ENCODE measurements at regions not wholly inside any gene's neighbourhood (a gene's known extent, or its start where the extent isn't known, plus 50 kb on each side); places are given as distances from the start of the nearest gene placed in this dataset.

DNA sequence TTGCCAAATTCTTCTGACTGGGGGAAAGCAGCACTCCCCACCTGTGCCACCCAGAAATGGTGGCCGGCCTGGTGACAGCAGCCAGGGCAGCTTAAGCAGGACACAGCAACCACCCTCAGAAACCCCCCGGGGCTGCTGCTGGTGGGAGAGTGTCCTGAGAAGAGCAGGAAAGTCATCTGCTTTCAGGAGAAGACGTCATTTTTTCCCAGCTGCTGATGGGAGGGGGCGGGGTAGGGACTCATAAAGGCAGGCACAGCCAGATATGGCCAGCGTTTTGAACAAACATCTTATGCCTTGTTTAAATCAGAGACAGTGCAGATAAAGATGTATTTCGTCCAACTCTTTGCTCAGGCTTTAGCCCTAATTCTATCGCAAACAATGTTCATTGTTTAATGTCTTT lies 139.5 kb downstream of the LRRC30 start:
- H3K36me3 Mint-ChIP-seq: no peaks in the 10 kb centered on the region
- peaks cover 17% of the 10 kb centered on the region for H3K9me3 Mint-ChIP-seq
- H3K4me3 Mint-ChIP-seq: no peak overlapping the region
- peaks cover 6% of the 10 kb centered on the region for H3K4me1 Mint-ChIP-seq
- H3K27me3 Mint-ChIP-seq: no peaks in the 10 kb centered on the region
- H3K27ac Mint-ChIP-seq: no peak overlapping the region
- CTCF ChIA-PET: no interaction called here
- no peak for DNase-seq

GRCh38 chr18:7370802-7371201 lies 139.9 kb downstream of the LRRC30 start:
- CTCF ChIA-PET: no interaction called here

GRCh38 chr18:7373441-7373840 lies 142.6 kb downstream of the LRRC30 start:
- CTCF ChIA-PET: no interaction called here
- Mint-ChIP-seq H3K27ac (no peak overlapping the region), H3K36me3 (no peaks in the 10 kb centered on the region), H3K27me3 (no peaks in the 10 kb centered on the region), H3K4me3 (no peak overlapping the region), H3K4me1 (peaks cover 6% of the 10 kb centered on the region), H3K9me3 (peaks cover 20% of the 10 kb centered on the region)
- no peak for DNase-seq

More at GRCh38 chr18:7370802-7371201, 139.9 kb downstream of the LRRC30 start:
- H3K4me3 Mint-ChIP-seq: no peak overlapping the region
- no peak for DNase-seq
- no peaks in the 10 kb centered on the region for H3K27me3 Mint-ChIP-seq
- H3K36me3 Mint-ChIP-seq: no peaks in the 10 kb centered on the region
- peaks cover 18% of the 10 kb centered on the region for H3K9me3 Mint-ChIP-seq
- H3K27ac Mint-ChIP-seq: no peak overlapping the region
- H3K4me1 Mint-ChIP-seq: peaks cover 6% of the 10 kb centered on the region

GRCh38 chr18:7381307-7381706 lies 150.4 kb downstream of the LRRC30 start:
- CTCF ChIA-PET: no interaction called here
- Mint-ChIP-seq H3K36me3 (no peaks in the 10 kb centered on the region), H3K27me3 (no peaks in the 10 kb centered on the region), H3K4me3 (no peak overlapping the region), H3K4me1 (no peaks in the 10 kb centered on the region), H3K9me3 (peaks cover 20% of the 10 kb centered on the region), H3K27ac (no peak overlapping the region)
- no peak for DNase-seq

DNA sequence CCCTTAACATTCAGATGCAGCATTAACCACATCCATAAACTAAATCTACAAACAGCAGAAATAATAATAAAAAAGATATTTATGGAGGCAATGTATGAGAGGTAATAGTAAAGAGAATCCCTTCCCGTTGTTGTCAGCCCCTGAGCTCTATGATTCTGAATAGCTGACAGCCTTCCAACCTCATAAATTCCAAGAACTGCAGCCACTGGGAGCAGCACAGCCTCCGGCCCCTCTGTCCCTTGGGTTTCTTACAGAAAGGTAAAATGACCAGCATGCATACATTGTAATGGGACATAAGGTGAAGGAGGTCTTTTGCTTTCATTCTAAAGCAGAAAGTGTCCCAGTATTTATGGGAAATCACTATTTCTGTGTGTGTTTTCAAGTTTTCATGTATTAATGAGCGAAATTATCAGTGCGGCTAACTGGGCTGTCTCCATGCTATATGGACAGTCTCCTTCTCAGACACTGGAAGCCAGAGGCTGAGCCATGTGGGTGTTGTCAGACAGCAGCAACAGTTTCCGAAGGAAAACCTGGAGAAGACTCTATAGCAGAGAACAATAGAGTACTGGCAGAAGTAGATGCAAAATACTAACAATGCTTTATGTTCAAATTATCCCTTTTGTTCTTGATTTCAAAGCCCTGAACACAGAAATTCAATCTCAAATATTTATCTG lies 151.6 kb downstream of the LRRC30 start:
- CTCF ChIA-PET: no interaction called here
- Mint-ChIP-seq H3K27me3 (no peaks in the 10 kb centered on the region), H3K4me3 (no peak overlapping the region), H3K36me3 (no peaks in the 10 kb centered on the region), H3K27ac (no peak overlapping the region), H3K9me3 (peaks cover 19% of the 10 kb centered on the region), H3K4me1 (no peaks in the 10 kb centered on the region)
- DNase-seq: no peak

DNA sequence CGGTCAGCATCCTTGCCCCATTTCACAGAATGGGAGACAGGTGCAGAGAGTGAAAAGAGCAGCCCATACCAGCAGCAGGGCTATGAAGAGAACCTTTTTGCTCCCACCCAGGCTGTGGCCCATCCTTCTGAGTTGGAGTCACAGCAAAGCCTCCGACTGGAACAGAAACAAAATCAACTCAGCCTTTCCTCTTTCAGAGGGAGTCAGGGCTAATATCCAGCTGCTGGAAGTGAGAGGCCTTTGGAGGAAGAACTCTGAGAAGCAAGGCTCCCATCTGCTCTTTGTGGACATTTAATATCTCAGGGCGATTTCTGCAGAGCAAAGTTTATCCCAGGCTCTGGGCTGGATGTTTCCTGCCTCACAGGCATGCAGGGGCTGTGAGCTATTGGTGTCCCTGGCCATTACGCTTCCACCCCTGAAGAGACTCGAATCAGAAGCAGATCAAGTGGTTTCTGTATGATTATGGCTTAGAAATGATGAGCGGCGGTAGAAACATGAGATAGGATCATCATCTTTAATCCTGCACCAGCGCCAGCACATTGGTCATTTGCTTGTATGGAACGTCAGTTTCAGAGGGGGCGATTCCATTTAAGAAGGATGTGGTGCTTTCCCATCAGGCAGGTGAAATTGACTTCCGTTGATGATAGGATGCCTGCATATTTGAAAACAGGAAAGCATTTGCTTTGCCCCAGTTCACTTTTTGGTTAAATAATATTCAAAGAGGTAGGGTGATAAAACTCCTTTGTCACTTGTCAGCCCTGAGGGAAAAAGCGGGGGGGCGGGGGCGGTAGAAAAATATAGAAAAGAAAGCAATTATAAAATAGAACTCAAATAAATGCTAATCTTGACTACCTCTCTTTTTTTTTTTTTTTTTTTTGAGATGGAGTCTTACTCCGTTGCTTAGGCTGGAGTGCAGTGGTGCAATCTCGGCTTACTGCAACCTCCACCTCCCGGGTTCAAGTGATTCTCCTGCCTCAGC lies 152.4 kb downstream of the LRRC30 start:
- H3K36me3 Mint-ChIP-seq: no peaks in the 10 kb centered on the region
- CTCF ChIA-PET: no interaction called here
- DNase-seq: no peak
- H3K9me3 Mint-ChIP-seq: peaks cover 19% of the 10 kb centered on the region
- H3K27me3 Mint-ChIP-seq: no peaks in the 10 kb centered on the region
- H3K4me3 Mint-ChIP-seq: no peak overlapping the region
- no peak overlapping the region for H3K27ac Mint-ChIP-seq
- H3K4me1 Mint-ChIP-seq: no peaks in the 10 kb centered on the region

- no peak overlapping the region for H3K4me3 Mint-ChIP-seq
- CTCF ChIA-PET: no interaction called here
- H3K27ac Mint-ChIP-seq: no peak overlapping the region
Observed at GRCh38 chr18:7388741-7389140, 157.9 kb downstream of the LRRC30 start.

DNA sequence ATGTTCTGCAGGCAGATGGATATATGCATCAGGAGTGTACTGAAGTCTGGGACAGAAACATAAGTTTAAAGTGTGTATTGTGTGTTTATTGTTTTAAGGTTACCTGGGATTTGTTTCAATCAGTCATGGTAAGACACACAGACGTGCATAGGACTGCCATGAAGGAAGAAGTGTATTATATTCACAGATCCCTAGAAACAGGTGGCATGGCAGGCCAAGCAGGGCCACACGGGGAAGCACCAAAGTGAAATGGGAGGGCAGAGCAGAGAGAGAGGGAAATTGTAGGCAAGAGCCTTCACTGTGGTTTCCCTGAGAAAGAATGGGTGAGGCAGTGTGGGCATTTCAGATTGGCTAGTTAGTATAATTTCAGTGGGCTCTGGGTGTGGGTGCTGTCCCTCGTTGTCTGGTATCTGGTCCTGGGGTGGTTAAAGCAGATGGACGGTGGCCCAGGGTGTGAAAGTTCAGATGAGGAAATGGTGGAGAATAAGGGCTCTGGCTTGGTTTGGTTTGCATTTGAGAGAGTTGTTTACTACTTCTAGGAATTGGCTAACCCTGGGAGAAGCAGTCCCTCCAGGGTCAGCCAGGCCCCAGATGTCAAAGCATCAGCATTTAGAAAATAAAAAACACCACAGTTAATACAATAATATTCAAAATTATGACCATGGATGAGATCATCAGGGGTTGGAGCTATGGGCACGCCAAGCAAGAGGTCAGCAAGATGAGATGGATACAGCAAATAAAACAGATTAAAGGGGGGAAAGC lies 160.0 kb downstream of the LRRC30 start:
- peaks cover 17% of the 10 kb centered on the region for H3K9me3 Mint-ChIP-seq
- H3K27me3 Mint-ChIP-seq: no peaks in the 10 kb centered on the region

More at GRCh38 chr18:7388741-7389140, 157.9 kb downstream of the LRRC30 start:
- Mint-ChIP-seq H3K4me1 (no peaks in the 10 kb centered on the region), H3K9me3 (peaks cover 25% of the 10 kb centered on the region), H3K27me3 (no peaks in the 10 kb centered on the region), H3K36me3 (no peaks in the 10 kb centered on the region)
- DNase-seq: no peak

DNA sequence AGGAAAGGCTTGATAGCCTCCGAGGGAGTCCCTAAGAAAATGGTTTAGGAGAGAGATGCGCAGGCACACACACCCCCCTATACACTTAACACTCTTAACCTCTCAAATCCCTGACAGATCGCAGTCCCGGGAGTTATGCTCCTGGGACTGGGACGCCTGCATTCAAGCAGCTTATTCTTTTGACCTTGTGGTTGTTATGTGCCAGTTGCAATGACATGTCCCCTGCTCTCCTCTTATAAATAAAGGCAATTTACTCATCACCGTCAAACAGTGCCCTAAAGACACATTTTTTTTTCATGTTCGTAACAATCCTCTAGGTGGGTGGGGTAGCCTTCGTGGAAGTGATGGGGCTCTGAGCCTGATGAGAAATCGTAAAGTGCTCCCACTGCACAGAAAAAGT lies 162.2 kb downstream of the LRRC30 start:
- no peak overlapping the region for H3K4me3 Mint-ChIP-seq
- no peaks in the 10 kb centered on the region for H3K36me3 Mint-ChIP-seq
- H3K9me3 Mint-ChIP-seq: peaks cover 19% of the 10 kb centered on the region
- no peak overlapping the region for H3K27ac Mint-ChIP-seq
- CTCF ChIA-PET: no interaction called here
- no peaks in the 10 kb centered on the region for H3K27me3 Mint-ChIP-seq
- no peaks in the 10 kb centered on the region for H3K4me1 Mint-ChIP-seq
- no peak for DNase-seq

More for the DNA sequence above, 160.0 kb downstream of the LRRC30 start:
- no peak for DNase-seq
- no peak overlapping the region for H3K27ac Mint-ChIP-seq
- no peaks in the 10 kb centered on the region for H3K36me3 Mint-ChIP-seq
- H3K4me1 Mint-ChIP-seq: no peaks in the 10 kb centered on the region
- CTCF ChIA-PET: no interaction called here
- H3K4me3 Mint-ChIP-seq: no peak overlapping the region

- no peaks in the 10 kb centered on the region for H3K36me3 Mint-ChIP-seq
- no peak overlapping the region for H3K4me3 Mint-ChIP-seq
- no peak for DNase-seq
- no peaks in the 10 kb centered on the region for H3K27me3 Mint-ChIP-seq
- CTCF ChIA-PET: no interaction called here
- H3K4me1 Mint-ChIP-seq: no peaks in the 10 kb centered on the region
- peaks cover 19% of the 10 kb centered on the region for H3K9me3 Mint-ChIP-seq
- no peak overlapping the region for H3K27ac Mint-ChIP-seq
Observed at GRCh38 chr18:7394050-7394659, 163.3 kb downstream of the LRRC30 start.

GRCh38 chr18:7395566-7395965 lies 164.7 kb downstream of the LRRC30 start:
- Mint-ChIP-seq H3K27me3 (no peaks in the 10 kb centered on the region), H3K9me3 (peaks cover 12% of the 10 kb centered on the region), H3K4me3 (no peak overlapping the region), H3K4me1 (no peaks in the 10 kb centered on the region), H3K36me3 (no peaks in the 10 kb centered on the region), H3K27ac (no peak overlapping the region)
- no peak for DNase-seq
- CTCF ChIA-PET: no interaction called here

GRCh38 chr18:7413906-7414305 lies 153.2 kb upstream of the PTPRM start:
- no peak for DNase-seq
- H3K27me3 Mint-ChIP-seq: no peaks in the 10 kb centered on the region
- H3K27ac Mint-ChIP-seq: no peak overlapping the region
- peaks cover 21% of the 10 kb centered on the region for H3K9me3 Mint-ChIP-seq
- no peaks in the 10 kb centered on the region for H3K36me3 Mint-ChIP-seq
- H3K4me3 Mint-ChIP-seq: no peak overlapping the region
- CTCF ChIA-PET: no interaction called here
- H3K4me1 Mint-ChIP-seq: no peaks in the 10 kb centered on the region

DNA sequence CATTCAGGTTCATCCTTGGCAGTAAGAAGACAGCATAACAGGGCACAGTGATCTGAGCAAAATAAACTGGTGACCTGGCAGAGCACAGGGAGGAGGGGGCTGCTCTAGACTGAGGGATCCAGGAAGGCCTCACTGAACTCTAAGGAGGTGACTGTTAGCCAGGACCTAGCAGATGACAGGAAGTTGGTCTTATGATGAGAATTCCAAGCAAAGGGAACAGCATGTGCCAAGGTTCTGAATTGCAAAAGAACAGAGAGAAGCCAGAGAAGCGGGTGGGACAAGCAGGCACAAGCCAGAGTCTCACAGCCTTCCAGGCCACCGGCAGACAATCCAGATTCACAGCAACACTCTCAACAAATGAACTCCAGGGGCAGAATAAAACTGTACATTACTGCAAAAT lies 152.7 kb upstream of the PTPRM start:
- DNase-seq: no peak
- Mint-ChIP-seq H3K36me3 (no peaks in the 10 kb centered on the region), H3K4me1 (no peaks in the 10 kb centered on the region), H3K27me3 (no peaks in the 10 kb centered on the region), H3K27ac (no peak overlapping the region), H3K4me3 (no peak overlapping the region), H3K9me3 (peaks cover 24% of the 10 kb centered on the region)
- CTCF ChIA-PET: no interaction called here

Data from activated naive CD4-positive, alpha-beta T cell treated with anti-CD3 and anti-CD28 coated beads, Interleukin-2, amount 10 ng/mL, durations not matched to agents 7 days and 5 days (primary cell).